22Rv1 (cell line): ENCODE measurements at regions not wholly inside any gene's neighbourhood (a gene's known extent, or its start where the extent isn't known, plus 50 kb on each side); places are given as distances from the start of the nearest gene placed in this dataset.
"Not testable (repeated sequence)": the region's sequence is repeated elsewhere in the genome, so short reads cannot be mapped to it uniquely, and the experiment has no call there.

Experiments used
- H3K27ac ChIP-seq: fragments of 450-650 bp; 2 replicates; pipeline ENCODE4 v1.5.1; 2017
- CTCF ChIP-seq: fragments of 450-650 bp; IDR thresholded peaks from 2 replicates; pipeline ENCODE4 v1.5.1; 2017; ENCODE audit warnings: mild to moderate bottlenecking
- ZFX ChIP-seq: fragments of 450-650 bp; IDR thresholded peaks from 2 replicates; pipeline ENCODE4 v1.6.1; 2017; ENCODE audit warnings: antibody characterized with exemption, borderline replicate concordance

- TF ChIP-seq ZFX: no peak
Observed at GRCh38 chr11:103733889-103734288, 302.6 kb upstream of the DDI1 start.

GRCh38 chr11:103735497-103736032 is 300.9 kb upstream of the DDI1 start:
- no peak overlapping the region for H3K27ac ChIP-seq
- no peak for TF ChIP-seq ZFX
- TF ChIP-seq CTCF: no peak

More at GRCh38 chr11:103733889-103734288, 302.6 kb upstream of the DDI1 start:
- no peak overlapping the region for H3K27ac ChIP-seq

GRCh38 chr11:103736315-103737036 is 300.0 kb upstream of the DDI1 start:
- TF ChIP-seq CTCF (no peak), ZFX (no peak)
- no peak overlapping the region for H3K27ac ChIP-seq

- no peak overlapping the region for H3K27ac ChIP-seq
- TF ChIP-seq CTCF (no peak), ZFX (no peak)
Observed at GRCh38 chr11:103737037-103737622, 299.3 kb upstream of the DDI1 start.

GRCh38 chr11:103737747-103738146 is 298.7 kb upstream of the DDI1 start:
- no peak overlapping the region for H3K27ac ChIP-seq
- no peak for TF ChIP-seq ZFX
- TF ChIP-seq CTCF: no peak

GRCh38 chr11:103739074-103739796 is 297.2 kb upstream of the DDI1 start:
- TF ChIP-seq CTCF: 0 out of 2 replicates have a peak, but pooled peaks have one; percentile 9
- H3K27ac ChIP-seq: not testable (repeated sequence)

- no peak for TF ChIP-seq CTCF
- TF ChIP-seq ZFX: no peak
- no peak overlapping the region for H3K27ac ChIP-seq
Observed at GRCh38 chr11:103744496-103745153, 291.8 kb upstream of the DDI1 start.
